ENCODE measurements at regions not wholly inside any gene's neighbourhood (a gene's known extent, or its start where the extent isn't known, plus 50 kb on each side); places are given as distances from the start of the nearest gene placed in this dataset.

GRCh38 chr11:134758342-134758931, 346.4 kb upstream of the B3GAT1 start:
- intact Hi-C loops (cut with DNase I; ENCODE audit: low total_unique reads), result no loop called here
- no peak for DNase-seq (ENCODE audit: low spot score in 2 of 2)
- no peak overlapping the region for H3K4me3 ChIP-seq (ENCODE audit: low read depth, poor library complexity, severe bottlenecking)
- no peak for TF ChIP-seq CTCF (IDR thresholded peaks at IDR 0.05)
- no peak for TF ChIP-seq POLR2A (IDR thresholded peaks at IDR 0.05)
- 82 to 83% methylated on average over 10 of the region's 10 CpGs for WGBS, 2 donors

GRCh38 chr11:134757633-134758032, 345.6 kb upstream of the B3GAT1 start:
- intact Hi-C loops (cut with DNase I; ENCODE audit: low total_unique reads), result no loop called here
- 79 to 92% methylated on average over 3 of the region's 3 CpGs for WGBS, 2 donors
- TF ChIP-seq CTCF (IDR thresholded peaks at IDR 0.05), result no peak
- no peak overlapping the region for H3K4me3 ChIP-seq (ENCODE audit: low read depth, poor library complexity, severe bottlenecking)
- no peak for DNase-seq (ENCODE audit: low spot score in 2 of 2)

- 61 to 73% methylated on average over 9 of the region's 9 CpGs for WGBS, 2 donors
- intact Hi-C loops (cut with DNase I; ENCODE audit: low total_unique reads), result no loop called here
- DNase-seq (ENCODE audit: low spot score in 2 of 2), result no peak
- no peak for TF ChIP-seq POLR2A (IDR thresholded peaks at IDR 0.05)
- no peak for TF ChIP-seq CTCF (IDR thresholded peaks at IDR 0.05)
- no peak overlapping the region for H3K4me3 ChIP-seq (ENCODE audit: low read depth, poor library complexity, severe bottlenecking)
Observed at GRCh38 chr11:134756811-134757540, 344.9 kb upstream of the B3GAT1 start.

GRCh38 chr11:134755535-134755934, 343.5 kb upstream of the B3GAT1 start:
- DNase-seq (ENCODE audit: low spot score in 2 of 2), result no peak
- 82 to 89% methylated on average over 10 of the region's 10 CpGs for WGBS, 2 donors
- no peak overlapping the region for H3K4me3 ChIP-seq (ENCODE audit: low read depth, poor library complexity, severe bottlenecking)
- intact Hi-C loops (cut with DNase I; ENCODE audit: low total_unique reads), result no loop called here
- TF ChIP-seq POLR2A (IDR thresholded peaks at IDR 0.05) (no peak), CTCF (IDR thresholded peaks at IDR 0.05) (no peak)

- 79% methylated on average over 18 to 19 of the region's 19 CpGs for WGBS, 2 donors
- intact Hi-C loops (cut with DNase I; ENCODE audit: low total_unique reads), result no loop called here
- TF ChIP-seq POLR2A (IDR thresholded peaks at IDR 0.05) (no peak), CTCF (IDR thresholded peaks at IDR 0.05) (no peak)
- no peak for DNase-seq (ENCODE audit: low spot score in 2 of 2)
- no peak overlapping the region for H3K4me3 ChIP-seq (ENCODE audit: low read depth, poor library complexity, severe bottlenecking)
Observed at GRCh38 chr11:134754521-134755198, 342.6 kb upstream of the B3GAT1 start.

Measured in lower leg skin (tissue), 4 donors.